ENCODE measurements at regions not wholly inside any gene's neighbourhood (a gene's known extent, or its start where the extent isn't known, plus 50 kb on each side); places are given as distances from the start of the nearest gene placed in this dataset.

DNA sequence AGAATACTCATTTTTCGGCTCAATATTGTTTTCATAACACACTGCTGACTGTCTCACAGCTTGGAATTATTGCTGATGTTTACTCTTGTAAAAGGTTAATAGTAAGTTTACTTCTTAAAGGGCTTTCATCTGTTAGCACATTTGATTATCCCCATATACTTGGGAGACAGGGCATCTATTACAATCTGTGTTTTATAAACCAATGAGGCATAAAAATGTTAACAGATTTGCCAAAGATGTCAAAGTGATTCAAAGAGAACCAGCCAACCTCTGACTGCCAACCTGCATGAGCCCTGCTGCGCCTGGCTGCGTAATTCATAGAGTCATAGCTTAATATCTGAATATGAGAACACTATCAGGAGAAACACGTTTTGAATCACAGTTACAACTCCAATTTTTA, 665.6 kb downstream of the TRIML1 start:
- Histone ChIP-seq H3K27ac (ENCODE audit: insufficient read depth, low read length) (no peak overlapping the region), H3K79me2 (ENCODE audit: control insufficient read depth, insufficient read depth, low read length) (no peaks in the 10 kb centered on the region), H3K36me3 (ENCODE audit: control insufficient read depth, insufficient read depth, low read length) (no peaks in the 10 kb centered on the region), H3K9ac (ENCODE audit: insufficient read depth, low read length) (no peak overlapping the region), H3K27me3 (ENCODE audit: control insufficient read depth, insufficient read depth, low read length) (no peaks in the 10 kb centered on the region), H3K4me1 (ENCODE audit: control insufficient read depth, extremely low read depth, insufficient read depth, low read length) (no peaks in the 10 kb centered on the region), H2AFZ (ENCODE audit: low read length) (no peak overlapping the region), H4K20me1 (ENCODE audit: control insufficient read depth, extremely low read depth, insufficient read depth, low read length) (no peaks in the 10 kb centered on the region), H3K9me3 (ENCODE audit: control insufficient read depth, insufficient read depth, low read depth, low read length) (no peaks in the 10 kb centered on the region), H3K4me2 (ENCODE audit: extremely low read depth, insufficient read depth, low read length) (no peak overlapping the region), H3K4me3 (replicated peaks in 1 of 4; ENCODE audit: control extremely low read depth in 1 of 4, insufficient read depth in 1 of 4, low read depth in 3 of 4, low read length in 4 of 4) (no peak overlapping the region)
- TF ChIP-seq, protein P1, sequence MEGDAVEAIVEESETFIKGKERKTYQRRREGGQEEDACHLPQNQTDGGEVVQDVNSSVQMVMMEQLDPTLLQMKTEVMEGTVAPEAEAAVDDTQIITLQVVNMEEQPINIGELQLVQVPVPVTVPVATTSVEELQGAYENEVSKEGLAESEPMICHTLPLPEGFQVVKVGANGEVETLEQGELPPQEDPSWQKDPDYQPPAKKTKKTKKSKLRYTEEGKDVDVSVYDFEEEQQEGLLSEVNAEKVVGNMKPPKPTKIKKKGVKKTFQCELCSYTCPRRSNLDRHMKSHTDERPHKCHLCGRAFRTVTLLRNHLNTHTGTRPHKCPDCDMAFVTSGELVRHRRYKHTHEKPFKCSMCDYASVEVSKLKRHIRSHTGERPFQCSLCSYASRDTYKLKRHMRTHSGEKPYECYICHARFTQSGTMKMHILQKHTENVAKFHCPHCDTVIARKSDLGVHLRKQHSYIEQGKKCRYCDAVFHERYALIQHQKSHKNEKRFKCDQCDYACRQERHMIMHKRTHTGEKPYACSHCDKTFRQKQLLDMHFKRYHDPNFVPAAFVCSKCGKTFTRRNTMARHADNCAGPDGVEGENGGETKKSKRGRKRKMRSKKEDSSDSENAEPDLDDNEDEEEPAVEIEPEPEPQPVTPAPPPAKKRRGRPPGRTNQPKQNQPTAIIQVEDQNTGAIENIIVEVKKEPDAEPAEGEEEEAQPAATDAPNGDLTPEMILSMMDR (conservative IDR thresholded peaks at IDR 0.05 in 1 of 2, IDR thresholded peaks at IDR 0.05 in 1 of 2; ENCODE audit: low read depth in 1 of 2, low read length in 2 of 2) = no peak
- no peak for TF ChIP-seq EZH2 (IDR thresholded peaks at IDR 0.05; ENCODE audit: low read length, missing control alignments)
- no peak for DNase-seq (ENCODE audit: low read depth in 2 of 2)

DNA sequence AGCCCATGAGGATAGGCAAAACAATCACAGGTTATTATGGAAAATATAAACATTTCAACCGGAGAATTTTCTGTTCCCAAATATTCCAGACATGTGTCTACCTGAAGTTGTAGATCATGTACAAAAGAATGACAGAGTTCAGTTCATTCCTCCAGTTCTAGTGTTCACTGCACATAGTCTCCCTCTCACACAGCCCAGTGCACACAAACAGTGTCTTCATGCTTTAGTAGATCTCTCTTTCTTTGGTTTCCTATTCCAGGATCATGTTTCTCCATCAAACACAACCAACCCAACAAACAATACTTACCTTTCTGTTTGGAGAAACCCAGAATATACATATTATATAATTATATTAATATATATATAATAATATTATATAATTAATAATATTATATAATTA, 671.9 kb downstream of the TRIML1 start:
- Histone ChIP-seq H2AFZ (ENCODE audit: low read length) (no peak overlapping the region), H3K9me3 (ENCODE audit: control insufficient read depth, insufficient read depth, low read depth, low read length) (no peaks in the 10 kb centered on the region), H4K20me1 (ENCODE audit: control insufficient read depth, extremely low read depth, insufficient read depth, low read length) (no peaks in the 10 kb centered on the region), H3K79me2 (ENCODE audit: control insufficient read depth, insufficient read depth, low read length) (no peaks in the 10 kb centered on the region), H3K27me3 (ENCODE audit: control insufficient read depth, insufficient read depth, low read length) (no peaks in the 10 kb centered on the region), H3K27ac (ENCODE audit: insufficient read depth, low read length) (no peak overlapping the region), H3K4me1 (ENCODE audit: control insufficient read depth, extremely low read depth, insufficient read depth, low read length) (no peaks in the 10 kb centered on the region), H3K4me3 (replicated peaks in 1 of 4; ENCODE audit: control extremely low read depth in 1 of 4, insufficient read depth in 1 of 4, low read depth in 3 of 4, low read length in 4 of 4) (no peak overlapping the region), H3K36me3 (ENCODE audit: control insufficient read depth, insufficient read depth, low read length) (no peaks in the 10 kb centered on the region), H3K4me2 (ENCODE audit: extremely low read depth, insufficient read depth, low read length) (no peak overlapping the region), H3K9ac (ENCODE audit: insufficient read depth, low read length) (no peak overlapping the region)
- no peak for TF ChIP-seq EZH2 (IDR thresholded peaks at IDR 0.05; ENCODE audit: low read length, missing control alignments)
- TF ChIP-seq, protein P1 (conservative IDR thresholded peaks at IDR 0.05 in 1 of 2, IDR thresholded peaks at IDR 0.05 in 1 of 2; ENCODE audit: low read depth in 1 of 2, low read length in 2 of 2) = no peak
- DNase-seq (ENCODE audit: low read depth in 2 of 2) = no peak

DNA sequence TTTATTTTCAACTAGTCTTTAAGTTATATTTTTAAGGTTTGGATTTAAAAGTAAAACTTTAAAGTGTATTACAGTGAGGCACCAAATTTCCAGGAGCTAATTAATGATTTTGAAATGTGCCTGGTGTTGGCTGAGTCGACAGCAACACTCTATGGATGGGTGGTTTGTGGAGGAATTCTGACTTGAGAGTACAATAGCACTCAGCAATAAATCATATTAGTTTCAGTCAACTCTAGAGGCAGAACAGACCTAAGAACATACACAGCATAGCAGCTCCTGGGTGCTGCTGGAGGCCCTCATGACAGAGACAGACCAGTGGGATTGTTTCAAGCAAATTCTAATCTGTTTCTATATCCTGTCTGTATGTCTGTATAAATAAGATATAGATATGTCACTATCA, 673.4 kb downstream of the TRIML1 start:
- no peak overlapping the region for H3K27ac ChIP-seq (ENCODE audit: insufficient read depth, low read length)
- H3K9ac ChIP-seq (ENCODE audit: insufficient read depth, low read length) = no peak overlapping the region
- no peak overlapping the region for H2AFZ ChIP-seq (ENCODE audit: low read length)
- H3K79me2 ChIP-seq (ENCODE audit: control insufficient read depth, insufficient read depth, low read length) = no peaks in the 10 kb centered on the region
- H3K4me1 ChIP-seq (ENCODE audit: control insufficient read depth, extremely low read depth, insufficient read depth, low read length) = no peaks in the 10 kb centered on the region
- H4K20me1 ChIP-seq (ENCODE audit: control insufficient read depth, extremely low read depth, insufficient read depth, low read length) = no peaks in the 10 kb centered on the region
- no peaks in the 10 kb centered on the region for H3K9me3 ChIP-seq (ENCODE audit: control insufficient read depth, insufficient read depth, low read depth, low read length)
- no peaks in the 10 kb centered on the region for H3K27me3 ChIP-seq (ENCODE audit: control insufficient read depth, insufficient read depth, low read length)
- H3K36me3 ChIP-seq (ENCODE audit: control insufficient read depth, insufficient read depth, low read length) = no peaks in the 10 kb centered on the region
- H3K4me3 ChIP-seq (replicated peaks in 1 of 4; ENCODE audit: control extremely low read depth in 1 of 4, insufficient read depth in 1 of 4, low read depth in 3 of 4, low read length in 4 of 4) = no peak overlapping the region
- no peak for DNase-seq (ENCODE audit: low read depth in 2 of 2)
- no peak overlapping the region for H3K4me2 ChIP-seq (ENCODE audit: extremely low read depth, insufficient read depth, low read length)
- TF ChIP-seq EZH2 (IDR thresholded peaks at IDR 0.05; ENCODE audit: low read length, missing control alignments) = no peak
- TF ChIP-seq, protein P1 (conservative IDR thresholded peaks at IDR 0.05 in 1 of 2, IDR thresholded peaks at IDR 0.05 in 1 of 2; ENCODE audit: low read depth in 1 of 2, low read length in 2 of 2) = no peak

Measured in fibroblast of lung (primary cell).